Right renal cortex interstitium (tissue), 3 donors: ENCODE measurements at regions not wholly inside any gene's neighbourhood (a gene's known extent, or its start where the extent isn't known, plus 50 kb on each side); places are given as distances from the start of the nearest gene placed in this dataset.

Experiments
- DNase-seq, 3 donors: peaks; one replicate each; pipeline ENCODE4 v3.0.0-alpha.2; 2013; ENCODE audit warnings: low read depth in 3 of 3, low spot score in 2 of 3

- no peak for DNase-seq
Measured at GRCh38 chr4:1531683-1532548, 125.7 kb upstream of the NKX1-1 start.

GRCh38 chr4:1530356-1530755 lies 124.1 kb upstream of the NKX1-1 start:
- DNase-seq: no peak

- DNase-seq: no peak
Measured at GRCh38 chr4:1524761-1525160, 118.5 kb upstream of the NKX1-1 start.

- DNase-seq: no peak
Measured at GRCh38 chr4:1523907-1524636, 117.8 kb upstream of the NKX1-1 start.

GRCh38 chr4:1523506-1523905 lies 117.3 kb upstream of the NKX1-1 start:
- DNase-seq: no peak

- DNase-seq: no peak
Measured at GRCh38 chr4:1523033-1523432, 116.8 kb upstream of the NKX1-1 start.

GRCh38 chr4:1522606-1523005 lies 116.4 kb upstream of the NKX1-1 start:
- DNase-seq: no peak

- no peak for DNase-seq
Measured at GRCh38 chr4:1521821-1522361, 115.6 kb upstream of the NKX1-1 start.

- DNase-seq: peak in 1 of 3 donors; percentile 21
Measured at GRCh38 chr4:1520795-1521576, 114.7 kb upstream of the NKX1-1 start.

- DNase-seq: no peak
Measured at GRCh38 chr4:1519787-1520661, 113.8 kb upstream of the NKX1-1 start.

GRCh38 chr4:1518997-1519700 lies 112.9 kb upstream of the NKX1-1 start:
- DNase-seq: no peak

GRCh38 chr4:1517592-1518411 lies 111.6 kb upstream of the NKX1-1 start:
- no peak for DNase-seq

- DNase-seq: no peak
Measured at GRCh38 chr4:1516881-1517480, 110.7 kb upstream of the NKX1-1 start.

- DNase-seq: no peak
Measured at GRCh38 chr4:1516261-1516660, 110.0 kb upstream of the NKX1-1 start.

- DNase-seq: no peak
Measured at GRCh38 chr4:1515763-1516162, 109.5 kb upstream of the NKX1-1 start.

GRCh38 chr4:1515156-1515555 lies 108.9 kb upstream of the NKX1-1 start:
- no peak for DNase-seq

GRCh38 chr4:1514612-1515011 lies 108.4 kb upstream of the NKX1-1 start:
- DNase-seq: no peak

- DNase-seq: no peak
Measured at GRCh38 chr4:1513936-1514483, 107.8 kb upstream of the NKX1-1 start.
